ENCODE measurements at regions not wholly inside any gene's neighbourhood (a gene's known extent, or its start where the extent isn't known, plus 50 kb on each side); places are given as distances from the start of the nearest gene placed in this dataset.

DNA sequence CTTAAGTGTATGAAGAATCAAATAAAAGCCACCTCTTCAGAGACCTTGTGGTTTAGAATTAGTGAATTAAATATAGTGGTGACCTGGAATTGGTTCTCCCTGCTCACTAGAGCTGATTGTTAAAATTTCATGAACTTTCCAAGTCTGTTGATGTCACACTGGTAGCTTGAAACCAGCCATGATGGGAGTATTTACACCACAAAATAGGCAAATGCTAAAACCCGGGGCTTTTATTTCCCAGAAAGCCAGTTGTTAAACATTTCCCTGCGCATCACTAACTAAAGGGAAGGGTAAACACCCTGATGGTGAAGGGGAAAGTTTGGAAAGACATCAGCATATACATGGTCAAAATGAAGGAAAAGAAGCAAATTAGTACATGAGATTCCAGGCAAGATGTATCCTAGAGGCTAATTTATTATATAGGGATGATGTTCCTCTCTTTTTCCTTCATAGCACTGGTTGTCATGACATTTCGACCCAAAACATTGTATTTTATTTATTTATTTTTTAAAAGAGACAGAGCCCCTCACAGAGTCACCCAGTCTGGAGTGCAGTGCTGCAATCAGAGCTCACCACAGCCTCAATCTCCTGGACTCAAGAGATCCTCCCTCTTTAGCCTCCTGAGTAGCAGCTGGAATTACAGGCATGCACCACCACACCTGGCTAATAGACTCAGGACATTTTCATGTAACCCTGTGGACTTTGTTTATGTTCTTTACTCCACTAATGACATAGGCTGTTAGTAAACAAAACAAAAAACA, 123.2 kb downstream of the RIN2 start:
- Histone ChIP-seq H3K27me3 (no peaks in the 10 kb centered on the region), H3K36me3 (no peaks in the 10 kb centered on the region), H3K4me3 (no peak overlapping the region), H3K9me3 (no peaks in the 10 kb centered on the region)
- no peak for DNase-seq

GRCh38 chr20:19881990-19882389, 123.9 kb downstream of the RIN2 start:
- no peaks in the 10 kb centered on the region for H3K36me3 ChIP-seq
- H3K27me3 ChIP-seq: no peaks in the 10 kb centered on the region
- H3K4me3 ChIP-seq: no peak overlapping the region
- no peaks in the 10 kb centered on the region for H3K9me3 ChIP-seq
- no peak for DNase-seq

DNA sequence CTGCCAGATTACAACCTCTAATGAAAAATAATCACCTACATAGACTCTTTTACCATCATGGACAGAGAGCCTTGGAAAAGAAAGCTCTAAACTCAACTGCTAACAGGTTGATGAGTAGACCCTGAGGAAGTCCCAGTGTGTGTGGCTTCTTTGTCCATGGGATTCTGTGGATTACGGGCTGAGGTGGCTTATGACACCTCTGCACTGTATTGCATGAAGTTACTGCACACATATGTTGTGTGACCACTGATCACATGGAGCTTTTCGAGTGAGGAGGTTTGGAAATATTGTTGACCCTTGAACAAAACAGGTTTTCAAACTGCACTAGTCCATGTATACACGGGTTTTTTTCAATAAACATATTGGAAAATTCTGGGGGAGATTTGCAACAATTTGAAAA, 124.4 kb downstream of the RIN2 start:
- Histone ChIP-seq H3K27me3 (no peaks in the 10 kb centered on the region), H3K9me3 (no peaks in the 10 kb centered on the region), H3K36me3 (no peaks in the 10 kb centered on the region), H3K4me3 (no peak overlapping the region)
- DNase-seq: no peak

DNA sequence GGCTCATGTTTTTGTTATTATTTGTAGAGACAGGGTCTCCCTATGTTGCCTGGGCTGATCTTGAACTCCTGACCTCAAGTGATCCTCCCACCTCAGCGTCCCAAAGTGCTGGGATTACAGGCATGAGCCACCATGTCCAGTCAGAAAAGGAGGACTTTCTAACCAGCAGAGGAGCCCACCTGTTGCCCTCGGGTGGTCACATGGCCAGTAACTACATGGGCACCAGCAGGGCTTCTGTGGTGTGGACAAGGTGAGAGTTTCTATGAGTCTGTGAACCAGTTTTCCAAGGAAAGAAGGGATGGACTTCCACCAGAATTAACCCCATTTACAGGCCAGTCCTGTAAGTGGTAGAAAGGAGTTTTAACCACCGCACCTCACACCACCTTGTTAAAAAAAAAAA, 125.4 kb downstream of the RIN2 start:
- Histone ChIP-seq H3K27me3 (no peaks in the 10 kb centered on the region), H3K36me3 (no peaks in the 10 kb centered on the region), H3K4me3 (no peak overlapping the region), H3K9me3 (no peaks in the 10 kb centered on the region)
- DNase-seq: no peak

DNA sequence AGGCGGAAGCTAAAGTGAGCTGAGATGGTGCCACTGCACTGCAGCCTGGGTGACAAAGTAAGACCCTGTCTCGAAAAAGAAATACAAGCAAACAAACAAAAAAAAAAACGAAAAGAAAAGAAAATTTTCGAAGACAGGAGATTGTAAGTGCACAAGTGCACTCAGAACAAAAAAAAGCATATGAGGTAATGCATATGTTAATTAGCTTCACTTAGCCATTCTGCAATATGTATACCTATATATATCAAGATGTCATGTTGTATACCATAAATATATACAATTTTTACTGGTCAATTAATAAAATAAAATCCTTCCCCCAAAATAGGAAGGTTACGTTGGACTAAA, 127.5 kb downstream of the RIN2 start:
- H3K36me3 ChIP-seq: no peaks in the 10 kb centered on the region
- no peak for DNase-seq
- H3K27me3 ChIP-seq: no peaks in the 10 kb centered on the region
- no peak overlapping the region for H3K4me3 ChIP-seq
- H3K9me3 ChIP-seq: no peaks in the 10 kb centered on the region

DNA sequence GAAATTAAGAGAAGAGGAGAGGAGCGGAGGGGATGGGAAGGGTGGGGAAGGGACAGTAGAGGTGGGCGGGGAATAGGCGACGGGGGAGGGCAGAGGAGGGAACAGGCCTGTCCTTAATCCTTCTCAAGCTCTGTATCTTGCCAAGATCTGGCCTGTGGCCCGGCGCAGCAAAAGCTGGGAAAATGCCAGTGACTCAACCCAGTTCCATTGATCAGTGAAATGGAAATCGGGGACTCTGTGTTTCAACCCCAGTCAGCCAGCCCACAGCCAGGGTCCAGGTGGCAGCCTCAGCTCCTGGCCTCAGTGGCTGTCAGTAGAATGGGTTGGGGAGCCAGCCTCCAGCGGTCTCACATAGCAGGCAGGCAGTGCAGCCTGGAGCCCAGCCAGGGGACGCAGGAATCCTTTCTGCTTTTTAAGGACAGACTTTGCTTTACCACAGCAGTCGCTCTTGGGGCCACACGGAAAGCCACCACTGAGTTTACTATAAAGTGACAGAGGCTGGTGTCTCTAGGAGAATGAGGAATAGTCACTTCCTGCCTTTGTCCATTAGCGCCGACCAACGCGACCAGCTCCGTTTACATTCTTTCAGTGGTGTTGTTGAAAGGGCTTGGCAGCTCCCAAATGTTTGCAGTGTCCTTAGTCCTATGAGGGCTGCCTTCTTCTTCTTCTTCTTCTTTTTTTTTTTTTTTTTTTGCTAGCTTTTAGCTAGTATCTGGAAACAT, 128.0 kb downstream of the RIN2 start:
- no peak overlapping the region for H3K4me3 ChIP-seq
- H3K27me3 ChIP-seq: no peaks in the 10 kb centered on the region
- H3K9me3 ChIP-seq: no peaks in the 10 kb centered on the region
- DNase-seq: peak; percentile 44
- no peaks in the 10 kb centered on the region for H3K36me3 ChIP-seq

DNA sequence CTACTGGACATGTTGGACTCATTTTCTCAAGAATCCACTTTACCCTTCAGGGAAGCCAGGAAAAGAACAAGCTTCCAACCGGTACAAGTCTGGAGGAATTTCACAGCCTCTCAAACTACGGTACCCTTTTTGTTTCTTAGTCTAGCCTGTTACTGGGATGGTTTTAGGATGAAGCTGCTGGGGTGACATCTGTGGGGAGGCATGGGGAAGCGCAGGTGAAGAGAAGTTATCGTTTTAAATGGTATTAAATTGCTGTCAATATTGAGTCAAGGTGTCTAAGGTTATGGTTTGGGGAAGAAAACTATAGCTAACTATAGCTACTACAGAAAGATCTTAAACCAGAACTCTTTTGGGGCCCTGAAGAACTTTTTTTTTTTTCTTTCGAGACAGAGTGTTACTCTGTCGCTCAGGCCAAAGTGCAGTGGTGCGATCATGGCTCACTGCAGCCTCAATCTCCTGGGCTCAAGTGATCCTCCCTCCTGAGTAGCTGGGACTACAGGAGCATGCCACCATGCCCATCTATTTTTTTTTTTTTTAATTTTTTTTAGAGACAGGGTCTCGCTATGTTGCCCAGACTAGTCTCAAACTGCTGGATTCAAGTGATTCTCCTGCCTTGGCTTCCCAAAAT, 128.7 kb downstream of the RIN2 start:
- DNase-seq: no peak

GRCh38 chr20:19887556-19888268, 129.4 kb upstream of the NAA20 start:
- Histone ChIP-seq H3K36me3 (no peaks in the 10 kb centered on the region), H3K9me3 (no peaks in the 10 kb centered on the region), H3K27me3 (no peaks in the 10 kb centered on the region), H3K4me3 (no peak overlapping the region)
- no peak for DNase-seq

More for the DNA sequence above, 128.7 kb downstream of the RIN2 start:
- H3K36me3 ChIP-seq: no peaks in the 10 kb centered on the region
- no peaks in the 10 kb centered on the region for H3K27me3 ChIP-seq
- H3K4me3 ChIP-seq: no peak overlapping the region
- no peaks in the 10 kb centered on the region for H3K9me3 ChIP-seq

DNA sequence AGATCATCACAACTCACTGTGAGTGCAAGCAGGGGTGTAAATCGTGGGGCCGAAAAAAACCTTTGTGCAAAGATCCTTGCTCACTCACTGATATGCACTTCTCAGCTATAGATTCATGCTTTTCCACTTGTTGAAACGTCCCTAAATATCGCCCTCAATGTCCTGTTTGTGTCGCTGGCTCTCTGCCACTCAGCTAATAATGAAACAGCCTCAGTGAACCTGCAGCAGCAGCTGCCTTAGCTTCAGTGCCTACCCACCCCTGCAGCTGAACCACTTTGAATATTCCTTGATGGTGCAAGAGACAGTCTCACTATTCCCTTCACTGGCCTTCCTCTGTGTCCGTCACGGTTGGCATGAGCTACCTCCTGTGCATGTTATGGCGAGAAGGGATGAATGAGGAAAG, 128.9 kb upstream of the NAA20 start:
- DNase-seq: no peak
- Histone ChIP-seq H3K4me3 (no peak overlapping the region), H3K9me3 (no peaks in the 10 kb centered on the region)

DNA sequence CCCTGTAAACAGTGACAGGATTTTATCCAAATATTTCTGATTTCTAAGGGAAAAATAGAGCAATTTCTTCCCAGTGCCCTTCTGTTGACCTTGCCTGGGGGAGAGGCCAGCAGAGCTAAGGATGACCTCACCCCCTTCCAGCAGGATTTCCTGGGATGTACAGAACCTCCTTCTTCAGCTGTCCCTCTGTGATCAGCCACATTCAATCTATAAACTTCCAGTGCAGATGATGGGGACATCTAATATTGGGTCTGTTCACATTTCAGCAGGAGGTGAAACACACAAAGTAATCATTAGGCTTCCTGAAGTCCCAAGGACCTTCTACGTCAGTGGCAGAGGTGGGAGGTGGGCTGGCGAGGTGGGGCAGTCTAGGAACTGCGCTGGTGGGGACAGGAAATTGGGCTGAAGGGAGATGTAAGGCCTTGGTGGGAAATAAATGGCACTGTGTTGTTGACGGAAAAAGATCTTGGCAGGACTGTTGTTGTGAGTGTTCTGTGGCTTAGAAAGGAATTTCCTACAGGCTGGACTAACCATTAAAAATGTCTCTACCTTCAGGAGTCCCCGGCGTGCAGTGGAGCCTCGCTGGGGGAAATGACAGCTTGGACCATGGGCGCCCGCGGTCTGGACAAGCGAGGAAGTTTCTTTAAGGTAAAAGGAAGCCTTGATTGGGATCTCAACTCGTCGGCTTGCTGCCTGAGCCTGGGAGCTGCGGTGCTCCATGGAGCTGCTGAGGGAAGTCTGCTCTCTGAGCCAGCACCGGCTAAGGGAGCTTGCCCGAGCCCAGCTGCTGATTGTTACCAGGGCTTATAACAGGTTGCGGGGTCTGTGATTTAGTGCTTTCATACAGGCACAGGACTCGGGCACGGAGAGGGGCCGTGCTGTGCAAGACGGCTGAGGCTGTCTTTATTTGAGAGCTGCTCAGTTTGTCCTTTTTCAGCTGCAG, 127.9 kb upstream of the NAA20 start:
- Histone ChIP-seq H3K4me3 (no peak overlapping the region), H3K36me3 (no peaks in the 10 kb centered on the region), H3K9me3 (no peaks in the 10 kb centered on the region), H3K27me3 (no peaks in the 10 kb centered on the region)
- DNase-seq: peak; percentile 13

More for the DNA sequence above, 128.9 kb upstream of the NAA20 start:
- H3K27me3 ChIP-seq: no peaks in the 10 kb centered on the region
- no peaks in the 10 kb centered on the region for H3K36me3 ChIP-seq

DNA sequence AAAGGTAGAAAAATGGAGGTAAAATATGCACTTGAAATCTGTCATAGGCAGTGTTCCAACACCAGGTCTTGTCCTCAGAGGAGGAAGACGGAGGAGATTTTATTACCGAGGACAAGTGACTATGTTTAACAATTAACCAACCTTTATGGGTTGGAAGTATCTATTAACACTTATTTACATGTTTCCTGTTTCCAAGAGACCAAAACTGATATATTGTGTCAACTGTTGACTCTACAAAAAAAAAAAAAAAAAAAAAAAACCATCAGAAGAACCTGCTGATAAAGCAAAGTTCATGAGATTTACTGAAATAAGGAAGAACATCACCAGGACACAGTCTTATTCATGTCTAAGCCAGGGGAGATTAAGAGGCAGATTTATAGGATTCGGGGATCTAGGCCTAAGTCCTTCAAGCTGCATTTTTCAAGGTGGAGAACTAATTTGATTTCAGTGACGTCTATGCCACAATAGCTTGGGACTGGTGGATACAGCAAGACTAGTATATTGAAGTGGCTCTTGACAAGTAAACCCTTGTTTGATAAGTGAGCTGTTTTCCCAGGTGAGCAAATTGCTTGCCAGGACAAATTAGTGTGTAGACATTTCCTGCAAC, 126.6 kb upstream of the NAA20 start:
- Histone ChIP-seq H3K4me3 (no peak overlapping the region), H3K27me3 (no peaks in the 10 kb centered on the region), H3K36me3 (no peaks in the 10 kb centered on the region), H3K9me3 (no peaks in the 10 kb centered on the region)
- no peak for DNase-seq

DNA sequence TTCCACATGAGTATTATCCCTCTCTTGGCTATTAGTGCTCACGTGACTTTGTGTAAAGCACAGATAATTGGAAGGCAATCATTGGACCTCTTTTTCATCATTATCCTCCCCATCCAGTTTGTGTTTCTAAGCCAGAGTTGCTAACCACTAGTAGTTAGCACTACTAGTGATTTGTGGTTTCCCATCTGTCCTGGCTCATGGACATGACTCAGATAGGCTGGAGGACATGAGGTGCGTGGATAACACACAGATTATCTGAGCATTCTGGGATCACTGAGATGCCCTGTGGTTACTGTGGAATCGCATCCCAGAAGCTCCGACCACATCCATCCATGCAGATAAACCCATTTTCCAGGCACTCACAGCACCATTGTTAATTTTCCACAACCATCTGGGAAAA, 123.8 kb upstream of the NAA20 start:
- H3K9me3 ChIP-seq: no peaks in the 10 kb centered on the region
- DNase-seq: no peak

GRCh38 chr20:19895761-19896160, 121.4 kb upstream of the NAA20 start:
- no peak overlapping the region for H3K4me3 ChIP-seq
- H3K36me3 ChIP-seq: no peaks in the 10 kb centered on the region
- H3K9me3 ChIP-seq: no peaks in the 10 kb centered on the region
- H3K27me3 ChIP-seq: no peaks in the 10 kb centered on the region
- no peak for DNase-seq

More for the DNA sequence above, 123.8 kb upstream of the NAA20 start:
- H3K27me3 ChIP-seq: no peaks in the 10 kb centered on the region
- H3K4me3 ChIP-seq: no peak overlapping the region
- H3K36me3 ChIP-seq: no peaks in the 10 kb centered on the region

GRCh38 chr20:19897891-19898290, 119.3 kb upstream of the NAA20 start:
- no peak for DNase-seq
- H3K9me3 ChIP-seq: no peaks in the 10 kb centered on the region

DNA sequence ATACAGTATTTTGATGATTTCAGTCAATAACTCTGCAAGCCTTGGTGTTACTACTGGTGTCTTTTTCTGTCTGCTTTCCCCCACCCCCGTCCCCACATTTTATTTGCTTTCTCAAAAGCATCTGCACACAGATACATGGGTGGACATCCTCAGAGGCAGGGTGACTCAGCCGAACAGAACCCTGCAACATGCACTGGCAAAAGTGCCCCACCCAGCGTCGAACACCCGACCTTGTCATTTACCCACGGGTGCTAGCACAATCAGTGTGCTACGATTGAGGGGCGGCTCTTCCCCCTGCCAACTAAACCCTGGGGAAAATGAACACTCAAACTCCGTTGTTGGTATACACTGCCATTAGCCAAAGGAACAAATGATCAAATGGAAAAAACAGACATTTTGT, 115.9 kb upstream of the NAA20 start:
- DNase-seq: no peak

More at GRCh38 chr20:19897891-19898290, 119.3 kb upstream of the NAA20 start:
- no peaks in the 10 kb centered on the region for H3K27me3 ChIP-seq
- no peak overlapping the region for H3K4me3 ChIP-seq
- no peaks in the 10 kb centered on the region for H3K36me3 ChIP-seq

More for the DNA sequence above, 115.9 kb upstream of the NAA20 start:
- Histone ChIP-seq H3K36me3 (no peaks in the 10 kb centered on the region), H3K4me3 (no peak overlapping the region), H3K9me3 (no peaks in the 10 kb centered on the region), H3K27me3 (no peaks in the 10 kb centered on the region)
